NT2/D1 (cell line): ENCODE measurements at regions not wholly inside any gene's neighbourhood (a gene's known extent, or its start where the extent isn't known, plus 50 kb on each side); places are given as distances from the start of the nearest gene placed in this dataset.

Experiments used
- DNase-seq: peaks from one replicate; pipeline ENCODE4 v3.0.0-alpha.2; 2011; ENCODE audit warnings: low read depth, low spot score
- H3K27me3 ChIP-seq: 2 replicates; pipeline ENCODE4 v1.6.0; 2011; ENCODE audit warnings: mild to moderate bottlenecking; ENCODE audit not compliant: insufficient read length, insufficient read depth
- H3K36me3 ChIP-seq: 2 replicates; pipeline ENCODE4 v1.6.1; 2011; ENCODE audit warnings: mild to moderate bottlenecking, low read length, mixed read lengths; ENCODE audit not compliant: insufficient read depth, insufficient read length
- H3K4me1 ChIP-seq: 2 replicates; pipeline ENCODE4 v1.5.1; 2011; ENCODE audit not compliant: insufficient read depth, insufficient read length
- H3K4me3 ChIP-seq: 2 replicates; pipeline ENCODE4 v1.5.1; 2011; ENCODE audit warnings: low read depth; ENCODE audit not compliant: insufficient read length
- H3K9ac ChIP-seq: 2 replicates; pipeline ENCODE4 v1.6.0; 2011; ENCODE audit warnings: low read depth; ENCODE audit not compliant: insufficient read length
- H3K9me3 ChIP-seq: 2 replicates; pipeline ENCODE4 v1.5.1; 2011; ENCODE audit warnings: mild to moderate bottlenecking, low read length; ENCODE audit not compliant: insufficient read depth
- SUZ12 ChIP-seq: IDR thresholded peaks from 2 replicates; pipeline ENCODE4 v1.6.1; 2011; ENCODE audit not compliant: insufficient read length, insufficient read depth; ENCODE audit errors: extremely low read depth
- YY1 ChIP-seq: IDR thresholded peaks from 2 replicates; pipeline ENCODE4 v1.6.1; 2011; ENCODE audit not compliant: insufficient read length, insufficient read depth
- ZNF274 ChIP-seq: IDR thresholded peaks from 2 replicates; pipeline ENCODE4 v1.6.1; 2011; ENCODE audit warnings: mild to moderate bottlenecking, low read depth, low read length

DNA sequence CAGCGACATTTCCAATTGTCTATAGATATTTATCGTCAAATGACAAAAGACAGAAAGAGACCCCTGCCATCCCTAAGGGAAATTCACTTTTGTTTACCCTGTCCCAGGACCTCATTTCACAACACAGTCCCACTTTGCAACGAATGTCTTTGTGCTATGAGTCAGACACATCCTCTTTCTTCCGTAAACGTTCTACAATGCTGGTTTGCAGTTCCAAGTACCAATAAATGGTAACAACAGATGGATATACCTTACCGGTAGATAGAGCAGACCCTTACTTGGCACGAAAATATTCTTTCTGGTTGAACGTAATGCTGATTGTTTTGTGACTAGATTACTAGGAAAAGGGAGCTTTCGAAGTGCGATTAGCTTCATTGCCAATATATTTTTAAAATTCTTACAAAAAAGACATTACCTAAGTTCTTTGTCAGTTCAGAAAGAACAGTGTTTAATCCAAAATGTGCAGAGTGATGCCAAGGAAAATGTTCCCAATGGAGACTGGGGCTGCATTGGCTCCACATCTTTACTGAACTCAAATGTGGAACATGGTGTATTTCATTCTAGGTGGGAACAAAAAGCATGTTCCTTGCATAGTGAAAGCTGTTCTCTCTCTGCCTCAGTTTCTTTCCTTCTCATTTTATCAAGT is 202.5 kb upstream of the SLC27A6 start:
- Histone ChIP-seq H3K4me1 (no peaks in the 10 kb centered on the region), H3K36me3 (no peaks in the 10 kb centered on the region), H3K9ac (no peak overlapping the region), H3K27me3 (no peaks in the 10 kb centered on the region), H3K4me3 (no peak overlapping the region), H3K9me3 (no peaks in the 10 kb centered on the region)
- no peak for DNase-seq
- no peak for TF ChIP-seq ZNF274
- TF ChIP-seq YY1 = no peak
- TF ChIP-seq SUZ12 = no peak

DNA sequence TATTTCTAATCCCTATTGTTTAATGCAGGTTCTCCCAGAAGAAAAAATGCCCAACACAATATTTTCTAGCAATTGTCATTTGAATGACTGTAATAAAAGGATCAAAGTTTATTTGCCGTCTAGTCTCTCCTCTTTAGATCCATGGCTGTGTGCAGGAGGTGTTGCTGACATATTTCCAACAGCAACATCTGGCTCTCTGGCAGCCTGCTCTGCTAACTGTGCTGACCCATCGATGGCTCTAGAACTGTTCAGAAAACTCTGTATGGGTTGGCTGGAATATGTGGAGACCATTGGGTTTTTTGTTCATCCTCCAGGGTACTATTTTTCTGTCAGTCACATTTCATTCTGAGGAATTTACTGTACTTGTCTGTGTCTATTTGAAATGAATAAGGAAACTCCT is 202.0 kb upstream of the SLC27A6 start:
- Histone ChIP-seq H3K27me3 (no peaks in the 10 kb centered on the region), H3K36me3 (no peaks in the 10 kb centered on the region), H3K4me3 (no peak overlapping the region), H3K9ac (no peak overlapping the region), H3K9me3 (no peaks in the 10 kb centered on the region), H3K4me1 (no peaks in the 10 kb centered on the region)
- DNase-seq = no peak
- TF ChIP-seq YY1 = no peak
- no peak for TF ChIP-seq ZNF274

DNA sequence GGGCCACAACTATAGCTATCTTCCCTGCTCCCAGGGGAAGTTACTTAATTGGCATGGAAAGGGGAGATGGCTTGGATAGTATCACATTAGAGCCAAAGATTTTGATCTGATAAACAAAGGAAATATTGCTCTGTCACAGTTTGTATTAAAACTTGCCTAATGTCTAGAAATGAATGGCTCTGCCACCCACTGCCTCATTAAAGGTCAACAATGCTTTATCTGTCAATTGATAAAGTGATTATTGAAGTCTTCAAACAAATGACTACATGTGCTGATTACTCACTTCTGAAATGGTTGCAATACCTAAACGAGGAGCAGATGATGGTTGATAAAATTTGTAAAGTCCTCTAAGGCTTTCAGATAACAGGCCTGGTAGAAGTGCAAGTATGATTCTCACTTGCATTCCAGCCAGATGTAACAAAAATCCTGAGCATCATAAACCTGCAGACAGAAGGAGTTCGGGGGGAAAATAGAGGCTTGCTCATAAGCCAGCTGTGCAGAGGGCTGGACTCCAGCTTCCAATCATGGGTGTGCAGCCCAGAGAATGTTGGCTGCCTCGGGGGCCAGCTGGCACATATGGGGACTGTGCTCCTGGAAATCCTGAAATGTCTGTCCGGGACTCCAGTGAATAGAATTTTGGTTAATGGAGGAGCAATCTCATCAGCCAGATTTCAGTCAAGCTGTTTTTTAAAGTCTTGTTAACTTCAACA is 200.5 kb upstream of the SLC27A6 start:
- Histone ChIP-seq H3K9me3 (no peaks in the 10 kb centered on the region), H3K27me3 (no peaks in the 10 kb centered on the region), H3K4me3 (no peak overlapping the region), H3K36me3 (no peaks in the 10 kb centered on the region), H3K9ac (no peak overlapping the region), H3K4me1 (no peaks in the 10 kb centered on the region)
- no peak for DNase-seq
- TF ChIP-seq YY1 (no peak), ZNF274 (no peak), SUZ12 (no peak)

DNA sequence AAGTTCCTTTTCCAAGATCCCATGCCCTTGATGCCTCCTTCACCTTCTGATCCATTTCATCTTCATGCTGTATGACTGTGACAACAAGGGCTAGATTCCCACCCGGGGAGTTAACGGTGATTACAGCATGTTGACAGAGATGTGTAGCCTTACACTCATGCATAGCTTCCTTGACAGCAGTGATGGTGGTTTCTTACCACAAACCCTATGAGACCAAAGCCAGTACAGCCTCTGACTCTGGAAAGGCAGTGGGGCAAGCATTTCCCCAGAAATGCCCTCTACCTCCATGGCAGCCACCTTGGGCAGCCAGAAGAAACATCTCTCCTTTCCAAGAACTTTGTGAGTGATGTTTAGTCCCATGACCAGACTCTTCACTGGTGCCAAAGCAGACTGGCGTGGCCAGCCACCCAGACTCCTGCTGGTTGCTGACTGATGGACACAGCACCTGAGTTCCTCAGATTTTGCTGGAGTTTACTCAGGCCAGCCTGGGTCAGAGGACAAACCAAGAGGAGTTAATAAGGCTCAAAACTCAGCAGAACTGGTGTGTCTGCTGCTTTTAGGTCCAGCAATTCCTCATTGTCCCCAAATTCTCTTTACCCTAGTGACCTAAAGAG is 199.7 kb upstream of the SLC27A6 start:
- H3K9me3 ChIP-seq = no peaks in the 10 kb centered on the region
- H3K9ac ChIP-seq = no peak overlapping the region
- H3K4me3 ChIP-seq = no peak overlapping the region
- TF ChIP-seq SUZ12 = no peak
- TF ChIP-seq YY1 = no peak
- no peak for TF ChIP-seq ZNF274
- no peaks in the 10 kb centered on the region for H3K27me3 ChIP-seq
- no peaks in the 10 kb centered on the region for H3K36me3 ChIP-seq
- no peak for DNase-seq
- no peaks in the 10 kb centered on the region for H3K4me1 ChIP-seq

DNA sequence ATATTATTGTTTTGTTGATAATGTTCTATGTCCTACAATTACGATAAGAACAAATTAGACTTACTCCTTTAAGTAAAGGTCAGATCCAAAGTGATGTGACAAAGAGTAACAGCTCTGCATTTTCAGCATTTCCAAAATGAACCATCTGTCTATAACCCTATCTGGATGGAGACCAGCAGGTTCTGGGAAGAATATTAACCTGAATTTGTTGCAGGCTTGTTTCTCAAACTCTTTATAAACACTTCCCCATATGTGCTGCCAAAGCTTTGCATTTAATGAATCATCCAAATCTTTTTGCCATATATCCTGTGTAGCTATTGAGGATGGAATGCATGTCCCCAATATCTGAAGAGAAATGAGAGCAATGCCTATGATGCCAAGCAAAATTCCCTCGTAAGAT is 198.9 kb upstream of the SLC27A6 start:
- Histone ChIP-seq H3K36me3 (no peaks in the 10 kb centered on the region), H3K27me3 (no peaks in the 10 kb centered on the region), H3K4me3 (no peak overlapping the region), H3K9me3 (no peaks in the 10 kb centered on the region), H3K4me1 (no peaks in the 10 kb centered on the region), H3K9ac (no peak overlapping the region)
- no peak for TF ChIP-seq ZNF274
- no peak for TF ChIP-seq SUZ12
- TF ChIP-seq YY1 = no peak
- no peak for DNase-seq

DNA sequence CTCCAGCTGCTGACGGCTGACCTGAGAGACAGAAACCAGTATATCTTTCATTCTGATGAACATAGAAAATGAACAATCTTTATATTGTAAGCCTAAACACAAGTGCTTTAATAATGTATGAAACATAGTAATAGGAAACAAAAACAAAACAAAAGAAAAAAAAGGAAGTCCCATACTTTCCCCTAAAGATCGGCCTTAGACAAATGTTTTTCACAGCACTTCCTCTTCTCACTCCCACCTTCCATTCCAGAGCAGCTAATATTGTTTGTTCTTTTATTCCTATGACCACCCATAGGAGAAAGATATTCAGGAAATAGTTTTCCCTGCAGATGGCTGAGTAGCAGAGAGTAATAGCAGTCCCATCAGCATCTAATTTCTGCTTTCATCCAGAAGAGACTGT is 194.4 kb upstream of the SLC27A6 start:
- no peak overlapping the region for H3K9ac ChIP-seq
- H3K36me3 ChIP-seq = no peaks in the 10 kb centered on the region
- no peaks in the 10 kb centered on the region for H3K9me3 ChIP-seq
- DNase-seq = no peak
- no peaks in the 10 kb centered on the region for H3K4me1 ChIP-seq
- no peaks in the 10 kb centered on the region for H3K27me3 ChIP-seq
- H3K4me3 ChIP-seq = no peak overlapping the region
- TF ChIP-seq SUZ12 (no peak), ZNF274 (no peak), YY1 (no peak)

DNA sequence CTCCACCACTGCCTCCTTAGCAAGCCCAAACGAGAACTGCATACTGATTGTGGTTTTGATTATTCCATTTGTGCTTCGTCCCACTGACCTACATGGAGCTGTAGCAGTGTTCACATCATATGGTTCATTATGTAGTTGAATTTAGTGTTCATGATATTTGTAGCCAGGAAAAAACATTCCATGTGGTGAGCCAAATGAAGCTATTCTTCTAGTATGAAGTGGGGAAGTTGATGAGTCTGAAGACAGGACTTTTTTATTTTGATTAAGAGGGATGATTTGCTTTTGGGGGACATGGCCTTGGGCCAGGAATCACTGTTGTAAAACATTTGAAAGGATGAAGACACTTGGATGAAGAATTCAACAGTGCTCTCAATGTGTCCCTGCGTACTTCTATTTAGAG is 192.9 kb upstream of the SLC27A6 start:
- DNase-seq = no peak

More for the DNA sequence above, 192.9 kb upstream of the SLC27A6 start:
- Histone ChIP-seq H3K9me3 (no peaks in the 10 kb centered on the region), H3K36me3 (no peaks in the 10 kb centered on the region), H3K4me1 (no peaks in the 10 kb centered on the region), H3K27me3 (no peaks in the 10 kb centered on the region), H3K4me3 (no peak overlapping the region), H3K9ac (no peak overlapping the region)
- TF ChIP-seq SUZ12 (no peak), YY1 (no peak), ZNF274 (no peak)
